OCI-LY7 (cell line): ENCODE measurements at regions not wholly inside any gene's neighbourhood (a gene's known extent, or its start where the extent isn't known, plus 50 kb on each side); places are given as distances from the start of the nearest gene placed in this dataset.

Experiments
- BruUV-seq: library from RNA; stranded (reverse); fragments of 400-500 nt; replicated peaks from 2 replicates; lab custom pipeline; 2021; lab: Mats Ljungman, UMichigan
- CTCF ChIA-PET: fragments of 300-600 bp; sonication (Branson Sonifier 250); formaldehyde crosslinking; loops from one replicate; lab custom pipeline; 2022; ENCODE audit warnings: antibody characterized with exemption; ENCODE audit not compliant: unreplicated experiment; lab: Charles Lee
- POLR2A ChIA-PET: fragments of 300-600 bp; sonication (Branson Sonifier 250); formaldehyde crosslinking; loops from one replicate; lab custom pipeline; 2022; ENCODE audit warnings: antibody characterized with exemption; lab: Charles Lee
- DNase-seq: peaks from one replicate; pipeline ENCODE4 v3.0.0-alpha.2; 2015; ENCODE audit warnings: low spot score
- H2AFZ ChIP-seq: fragments of 200-600 bp; sonication (generic), shearing (Covaris generic); 2 replicates; pipeline ENCODE4 v1.6.1; 2014; ENCODE audit warnings: mild to moderate bottlenecking, antibody characterized with exemption, low read length, moderate library complexity
- H3K27ac ChIP-seq: fragments of 200-600 bp; sonication (generic); 2 replicates; pipeline ENCODE4 v1.5.1; 2014; ENCODE audit warnings: mixed run types, low read depth, mild to moderate bottlenecking, moderate library complexity, low read length, inconsistent platforms; ENCODE audit not compliant: poor library complexity, severe bottlenecking
- H3K36me3 ChIP-seq: fragments of 200-600 bp; sonication (generic); 2 replicates; pipeline ENCODE4 v1.6.1; 2014; ENCODE audit warnings: mild to moderate bottlenecking, antibody characterized with exemption, low read length, moderate library complexity, mixed read lengths; ENCODE audit not compliant: insufficient read depth
- H3K4me1 ChIP-seq: fragments of 200-600 bp; sonication (generic); 2 replicates; pipeline ENCODE4 v1.5.1; 2014; ENCODE audit warnings: mild to moderate bottlenecking, low read length; ENCODE audit not compliant: insufficient read depth, poor library complexity, severe bottlenecking
- H3K4me2 ChIP-seq: fragments of 200-600 bp; sonication (generic); 2 replicates; pipeline ENCODE4 v1.6.1; 2014; ENCODE audit warnings: mild to moderate bottlenecking, low read length
- H3K4me3 ChIP-seq: fragments of 200-600 bp; sonication (generic); 2 replicates; pipeline ENCODE4 v1.5.1; 2014; ENCODE audit warnings: mild to moderate bottlenecking, low read depth, low read length; ENCODE audit not compliant: poor library complexity, severe bottlenecking
- H3K79me2 ChIP-seq: fragments of 200-600 bp; sonication (generic); 2 replicates; pipeline ENCODE4 v1.6.1; 2016; ENCODE audit warnings: low read depth, mild to moderate bottlenecking, low read length, moderate library complexity, mixed read lengths; ENCODE audit not compliant: insufficient read depth
- H3K9me2 ChIP-seq: fragments of 200-600 bp; sonication (generic); 2 replicates; pipeline ENCODE4 v1.6.1; 2016; ENCODE audit warnings: mild to moderate bottlenecking, low read length, mixed read lengths; ENCODE audit not compliant: insufficient read depth
- H3K9me3 ChIP-seq: fragments of 200-600 bp; sonication (generic); 2 replicates; pipeline ENCODE4 v1.6.1; 2014; ENCODE audit warnings: mild to moderate bottlenecking, mixed run types, low read length, mixed read lengths
- H4K20me1 ChIP-seq: fragments of 200-600 bp; sonication (generic); 2 replicates; pipeline ENCODE4 v1.6.1; 2014; ENCODE audit warnings: mild to moderate bottlenecking, antibody characterized with exemption, low read length, moderate library complexity, mixed read lengths; ENCODE audit not compliant: insufficient read depth
- EZH2phosphoT487 ChIP-seq: fragments of 200-600 bp; sonication (generic); IDR thresholded peaks from 2 replicates; pipeline ENCODE4 v1.6.1; 2018; ENCODE audit warnings: low read depth, borderline replicate concordance, mild to moderate bottlenecking, mixed run types, antibody characterized with exemption, low read length, moderate library complexity, mixed read lengths
- intact Hi-C: fragments of 100-400 bp; cut with micrococcal nuclease; formaldehyde crosslinking; loops from one replicate; pipeline ENCODE4 v1.10.0; 2022; ENCODE audit not compliant: unreplicated experiment
- TF ChIP-seq, protein P1 (sequence below): fragments of 200-600 bp; sonication (generic); conservative IDR thresholded peaks from 2 replicates; pipeline ENCODE4 v1.5.1; 2014; ENCODE audit warnings: mild to moderate bottlenecking, antibody characterized with exemption, low read length, moderate library complexity, mixed read lengths

- ChIA-PET POLR2A (no interaction called here), CTCF (no interaction called here)
- Histone ChIP-seq H3K27ac (no peak overlapping the region), H3K4me2 (no peak overlapping the region), H3K9me3 (no peaks in the 10 kb centered on the region), H3K4me1 (no peaks in the 10 kb centered on the region), H3K9me2 (no peaks in the 10 kb centered on the region), H3K36me3 (no peaks in the 10 kb centered on the region), H2AFZ (no peak overlapping the region), H3K4me3 (no peak overlapping the region), H3K79me2 (no peaks in the 10 kb centered on the region), H4K20me1 (no peaks in the 10 kb centered on the region)
- TF ChIP-seq EZH2phosphoT487, result no peak
- no peak for DNase-seq
- BruUV-seq, result no TSS peak
- intact Hi-C loops, result no loop called here
Observed at GRCh38 chr13:109608059-109608458, 178.3 kb downstream of the IRS2 start.

DNA sequence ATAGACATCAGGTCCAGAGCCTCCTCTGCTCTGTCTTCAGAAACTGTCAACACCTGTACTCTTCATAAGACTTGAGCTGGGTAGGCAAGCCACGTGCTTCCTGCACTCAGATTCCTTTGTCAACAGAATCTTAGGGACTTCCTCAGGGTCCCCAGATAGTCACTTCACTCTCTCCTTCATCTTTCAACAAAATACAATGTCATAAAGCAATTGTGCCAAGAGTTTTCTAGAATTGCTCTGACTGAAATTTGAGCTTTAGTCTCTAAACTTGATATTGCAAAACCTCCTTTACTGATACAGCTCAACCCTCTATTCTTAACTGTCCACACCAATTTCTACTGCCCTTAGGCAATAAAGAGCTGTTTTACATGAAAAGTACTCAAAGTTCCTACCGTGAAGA lies 179.9 kb downstream of the IRS2 start:
- no peak overlapping the region for H3K4me2 ChIP-seq

GRCh38 chr13:109605846-109606245 lies 180.5 kb downstream of the IRS2 start:
- H3K27ac ChIP-seq, result no peak overlapping the region
- no peaks in the 10 kb centered on the region for H3K9me3 ChIP-seq
- CTCF ChIA-PET, result no interaction called here
- no peak for TF ChIP-seq EZH2phosphoT487
- TF ChIP-seq, protein P1, sequence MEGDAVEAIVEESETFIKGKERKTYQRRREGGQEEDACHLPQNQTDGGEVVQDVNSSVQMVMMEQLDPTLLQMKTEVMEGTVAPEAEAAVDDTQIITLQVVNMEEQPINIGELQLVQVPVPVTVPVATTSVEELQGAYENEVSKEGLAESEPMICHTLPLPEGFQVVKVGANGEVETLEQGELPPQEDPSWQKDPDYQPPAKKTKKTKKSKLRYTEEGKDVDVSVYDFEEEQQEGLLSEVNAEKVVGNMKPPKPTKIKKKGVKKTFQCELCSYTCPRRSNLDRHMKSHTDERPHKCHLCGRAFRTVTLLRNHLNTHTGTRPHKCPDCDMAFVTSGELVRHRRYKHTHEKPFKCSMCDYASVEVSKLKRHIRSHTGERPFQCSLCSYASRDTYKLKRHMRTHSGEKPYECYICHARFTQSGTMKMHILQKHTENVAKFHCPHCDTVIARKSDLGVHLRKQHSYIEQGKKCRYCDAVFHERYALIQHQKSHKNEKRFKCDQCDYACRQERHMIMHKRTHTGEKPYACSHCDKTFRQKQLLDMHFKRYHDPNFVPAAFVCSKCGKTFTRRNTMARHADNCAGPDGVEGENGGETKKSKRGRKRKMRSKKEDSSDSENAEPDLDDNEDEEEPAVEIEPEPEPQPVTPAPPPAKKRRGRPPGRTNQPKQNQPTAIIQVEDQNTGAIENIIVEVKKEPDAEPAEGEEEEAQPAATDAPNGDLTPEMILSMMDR, result no peak
- no peak overlapping the region for H2AFZ ChIP-seq
- H3K4me3 ChIP-seq, result no peak overlapping the region
- POLR2A ChIA-PET, result no interaction called here
- no peaks in the 10 kb centered on the region for H3K36me3 ChIP-seq
- H3K4me1 ChIP-seq, result no peaks in the 10 kb centered on the region
- H3K9me2 ChIP-seq, result no peaks in the 10 kb centered on the region
- H3K4me2 ChIP-seq, result no peak overlapping the region
- no peaks in the 10 kb centered on the region for H3K79me2 ChIP-seq
- intact Hi-C loops, result no loop called here
- no TSS peak for BruUV-seq
- no peak for DNase-seq
- no peaks in the 10 kb centered on the region for H4K20me1 ChIP-seq

More for the DNA sequence above, 179.9 kb downstream of the IRS2 start:
- Histone ChIP-seq H4K20me1 (no peaks in the 10 kb centered on the region), H3K27ac (no peak overlapping the region), H2AFZ (no peak overlapping the region), H3K4me1 (no peaks in the 10 kb centered on the region), H3K79me2 (no peaks in the 10 kb centered on the region), H3K36me3 (no peaks in the 10 kb centered on the region), H3K9me2 (no peaks in the 10 kb centered on the region), H3K9me3 (no peaks in the 10 kb centered on the region), H3K4me3 (no peak overlapping the region)
- BruUV-seq, result no TSS peak
- DNase-seq, result no peak
- ChIA-PET POLR2A (no interaction called here), CTCF (interaction anchor here (0.6 kb wide), 1 partner anchor 664 kb away, joined by 3 read pairs; no protein-coding TSS in a partner anchor)
- TF ChIP-seq, protein P1, result no peak
- no peak for TF ChIP-seq EZH2phosphoT487
- intact Hi-C loops, result no loop called here
